GM23338 (cell line): ENCODE measurements at regions not wholly inside any gene's neighbourhood (a gene's known extent, or its start where the extent isn't known, plus 50 kb on each side); places are given as distances from the start of the nearest gene placed in this dataset.
"Not testable (repeated sequence)": the region's sequence is repeated elsewhere in the genome, so short reads cannot be mapped to it uniquely, and the experiment has no call there.

Source experiments
- ATAC-seq: fragments of 200-7000 bp; cut with Tn5 transposase; 3 replicates; pipeline ENCODE4 v1.9.1; 2020
- DNase-seq: peaks from one replicate; pipeline ENCODE4 v3.0.0-alpha.2; 2015; ENCODE audit warnings: low spot score
- H2AFZ ChIP-seq: fragments of 200-600 bp; sonication (generic); 2 replicates; pipeline ENCODE4 v1.8.0; 2016; ENCODE audit warnings: antibody characterized with exemption, mild to moderate bottlenecking, moderate library complexity
- H3F3A ChIP-seq: fragments of 200-600 bp; sonication (generic); replicated peaks from 2 replicates; pipeline ENCODE4 v1.8.0; 2017; ENCODE audit warnings: antibody characterized with exemption, mixed run types, low read depth
- H3K27ac ChIP-seq: fragments of 200-600 bp; sonication (generic); 2 replicates; pipeline ENCODE4 v1.6.1; 2016; ENCODE audit warnings: low read depth
- H3K27me3 ChIP-seq: fragments of 200-600 bp; sonication (generic); 2 replicates; pipeline ENCODE4 v1.8.0; 2016; ENCODE audit warnings: mild to moderate bottlenecking, mixed run types, moderate library complexity; ENCODE audit not compliant: insufficient read depth
- H3K36me3 ChIP-seq: fragments of 200-600 bp; sonication (generic); 2 replicates; pipeline ENCODE4 v1.8.0; 2016; ENCODE audit warnings: mild to moderate bottlenecking; ENCODE audit not compliant: insufficient read depth
- H3K4me1 ChIP-seq: fragments of 200-600 bp; sonication (generic); 2 replicates; pipeline ENCODE4 v1.8.0; 2016; ENCODE audit warnings: mild to moderate bottlenecking, moderate library complexity; ENCODE audit not compliant: insufficient read depth
- H3K4me2 ChIP-seq: fragments of 200-600 bp; sonication (generic); 2 replicates; pipeline ENCODE4 v1.7.1; 2017; ENCODE audit warnings: mixed run types
- H3K4me3 ChIP-seq: fragments of 200-600 bp; sonication (generic); 2 replicates; pipeline ENCODE4 v1.6.1; 2016; ENCODE audit warnings: mixed run types
- H3K79me2 ChIP-seq: fragments of 200-600 bp; sonication (generic); replicated peaks from 2 replicates; pipeline ENCODE4 v1.8.0; 2017; ENCODE audit warnings: mild to moderate bottlenecking; ENCODE audit not compliant: insufficient read depth
- H3K9me2 ChIP-seq: fragments of 200-600 bp; sonication (generic); 2 replicates; pipeline ENCODE4 v1.8.0; 2017; ENCODE audit not compliant: insufficient read depth
- H4K20me1 ChIP-seq: fragments of 200-600 bp; sonication (generic); replicated peaks from 2 replicates; pipeline ENCODE4 v1.8.0; 2017; ENCODE audit warnings: mild to moderate bottlenecking; ENCODE audit not compliant: insufficient read depth
- H3K27ac Mint-ChIP-seq: 2 replicates; pipeline ENCODE4 v1.8.0; 2020; ENCODE audit warnings: inconsistent platforms, mild to moderate bottlenecking, moderate library complexity, mixed read lengths
- H3K27me3 Mint-ChIP-seq: 3 replicates; pipeline ENCODE4 v1.8.0; 2022; ENCODE audit warnings: low read depth, mild to moderate bottlenecking, moderate library complexity, mixed read lengths, inconsistent platforms; ENCODE audit not compliant: insufficient read depth, poor library complexity
- H3K36me3 Mint-ChIP-seq: 3 replicates; pipeline ENCODE4 v1.8.0; 2021; ENCODE audit warnings: low read depth, mild to moderate bottlenecking, inconsistent platforms, moderate library complexity, mixed read lengths
- H3K4me1 Mint-ChIP-seq: 3 replicates; pipeline ENCODE4 v1.8.0; 2020; ENCODE audit warnings: mild to moderate bottlenecking, inconsistent platforms, mixed read lengths
- H3K4me3 Mint-ChIP-seq: 3 replicates; pipeline ENCODE4 v1.8.0; 2021; ENCODE audit warnings: moderate library complexity, mild to moderate bottlenecking, inconsistent platforms, mixed read lengths
- H3K9me3 Mint-ChIP-seq: 3 replicates; pipeline ENCODE4 v1.8.0; 2020; ENCODE audit warnings: moderate library complexity, mild to moderate bottlenecking, inconsistent platforms, mixed read lengths
- CTCF ChIP-seq, 2 experiments: fragments of 200-600 bp in 1 of 2; sonication (generic) in 1 of 2; conservative IDR thresholded peaks; 2 replicates each; pipeline versions ENCODE4 v1.5.1 to v1.6.1; 2016 to 2017; ENCODE audit warnings: antibody characterized with exemption in 2 of 2, low read depth in 2 of 2, mild to moderate bottlenecking in 2 of 2, moderate library complexity in 1 of 2
- EZH2 ChIP-seq: fragments of 200-600 bp; sonication (generic); IDR thresholded peaks from one replicate; pipeline ENCODE4 v1.8.0; 2017; ENCODE audit warnings: antibody characterized with exemption, mild to moderate bottlenecking, low read depth; ENCODE audit not compliant: unreplicated experiment
- NANOG ChIP-seq: IDR thresholded peaks from 2 replicates; pipeline ENCODE4 v1.6.1; 2016; ENCODE audit warnings: antibody characterized with exemption, borderline replicate concordance
- REST ChIP-seq: IDR thresholded peaks from one replicate; pipeline ENCODE4 v1.6.1; 2018; ENCODE audit warnings: antibody characterized with exemption; ENCODE audit not compliant: unreplicated experiment
- ZNF114 ChIP-seq: fragments of 250-450 bp; sonication (Bioruptor Pico); IDR thresholded peaks from 2 replicates; pipeline ENCODE4 v1.5.0; 2020; ENCODE audit warnings: mild to moderate bottlenecking, moderate library complexity
- TF ChIP-seq, protein P1 (sequence below): fragments of 250-450 bp; sonication (Bioruptor Pico); IDR thresholded peaks from 2 replicates; pipeline ENCODE4 v1.5.0; 2020; ENCODE audit warnings: mild to moderate bottlenecking, moderate library complexity
- TF ChIP-seq, protein P2 (sequence below): IDR thresholded peaks from 2 replicates; pipeline ENCODE4 v1.6.1; 2016; ENCODE audit warnings: antibody characterized with exemption

DNA sequence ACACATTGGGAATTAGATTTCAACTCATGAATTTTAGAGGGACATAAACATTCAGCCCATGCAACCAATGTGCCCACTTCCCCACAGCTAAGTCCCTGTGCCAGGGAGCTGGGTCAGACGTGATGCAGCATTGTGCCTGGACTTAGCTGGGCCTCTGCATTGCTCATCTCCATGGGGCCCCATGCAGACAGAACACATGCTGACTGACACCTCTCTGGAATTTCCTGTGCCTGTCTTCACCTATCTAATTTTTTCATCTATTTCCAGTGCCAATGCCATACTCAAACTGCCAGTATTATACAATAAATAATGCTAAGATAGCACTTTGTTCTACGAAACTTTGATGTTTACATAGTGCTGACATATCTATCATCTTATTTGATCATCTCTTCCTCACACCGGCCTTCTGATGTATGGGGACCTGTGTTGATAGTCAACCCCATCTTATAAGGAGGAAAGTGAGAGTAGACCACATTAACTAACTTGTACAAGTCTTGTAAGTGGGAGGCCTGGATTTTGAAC lies 92.2 kb downstream of the CDC42EP3 start (continued):
- TF ChIP-seq, protein P1, sequence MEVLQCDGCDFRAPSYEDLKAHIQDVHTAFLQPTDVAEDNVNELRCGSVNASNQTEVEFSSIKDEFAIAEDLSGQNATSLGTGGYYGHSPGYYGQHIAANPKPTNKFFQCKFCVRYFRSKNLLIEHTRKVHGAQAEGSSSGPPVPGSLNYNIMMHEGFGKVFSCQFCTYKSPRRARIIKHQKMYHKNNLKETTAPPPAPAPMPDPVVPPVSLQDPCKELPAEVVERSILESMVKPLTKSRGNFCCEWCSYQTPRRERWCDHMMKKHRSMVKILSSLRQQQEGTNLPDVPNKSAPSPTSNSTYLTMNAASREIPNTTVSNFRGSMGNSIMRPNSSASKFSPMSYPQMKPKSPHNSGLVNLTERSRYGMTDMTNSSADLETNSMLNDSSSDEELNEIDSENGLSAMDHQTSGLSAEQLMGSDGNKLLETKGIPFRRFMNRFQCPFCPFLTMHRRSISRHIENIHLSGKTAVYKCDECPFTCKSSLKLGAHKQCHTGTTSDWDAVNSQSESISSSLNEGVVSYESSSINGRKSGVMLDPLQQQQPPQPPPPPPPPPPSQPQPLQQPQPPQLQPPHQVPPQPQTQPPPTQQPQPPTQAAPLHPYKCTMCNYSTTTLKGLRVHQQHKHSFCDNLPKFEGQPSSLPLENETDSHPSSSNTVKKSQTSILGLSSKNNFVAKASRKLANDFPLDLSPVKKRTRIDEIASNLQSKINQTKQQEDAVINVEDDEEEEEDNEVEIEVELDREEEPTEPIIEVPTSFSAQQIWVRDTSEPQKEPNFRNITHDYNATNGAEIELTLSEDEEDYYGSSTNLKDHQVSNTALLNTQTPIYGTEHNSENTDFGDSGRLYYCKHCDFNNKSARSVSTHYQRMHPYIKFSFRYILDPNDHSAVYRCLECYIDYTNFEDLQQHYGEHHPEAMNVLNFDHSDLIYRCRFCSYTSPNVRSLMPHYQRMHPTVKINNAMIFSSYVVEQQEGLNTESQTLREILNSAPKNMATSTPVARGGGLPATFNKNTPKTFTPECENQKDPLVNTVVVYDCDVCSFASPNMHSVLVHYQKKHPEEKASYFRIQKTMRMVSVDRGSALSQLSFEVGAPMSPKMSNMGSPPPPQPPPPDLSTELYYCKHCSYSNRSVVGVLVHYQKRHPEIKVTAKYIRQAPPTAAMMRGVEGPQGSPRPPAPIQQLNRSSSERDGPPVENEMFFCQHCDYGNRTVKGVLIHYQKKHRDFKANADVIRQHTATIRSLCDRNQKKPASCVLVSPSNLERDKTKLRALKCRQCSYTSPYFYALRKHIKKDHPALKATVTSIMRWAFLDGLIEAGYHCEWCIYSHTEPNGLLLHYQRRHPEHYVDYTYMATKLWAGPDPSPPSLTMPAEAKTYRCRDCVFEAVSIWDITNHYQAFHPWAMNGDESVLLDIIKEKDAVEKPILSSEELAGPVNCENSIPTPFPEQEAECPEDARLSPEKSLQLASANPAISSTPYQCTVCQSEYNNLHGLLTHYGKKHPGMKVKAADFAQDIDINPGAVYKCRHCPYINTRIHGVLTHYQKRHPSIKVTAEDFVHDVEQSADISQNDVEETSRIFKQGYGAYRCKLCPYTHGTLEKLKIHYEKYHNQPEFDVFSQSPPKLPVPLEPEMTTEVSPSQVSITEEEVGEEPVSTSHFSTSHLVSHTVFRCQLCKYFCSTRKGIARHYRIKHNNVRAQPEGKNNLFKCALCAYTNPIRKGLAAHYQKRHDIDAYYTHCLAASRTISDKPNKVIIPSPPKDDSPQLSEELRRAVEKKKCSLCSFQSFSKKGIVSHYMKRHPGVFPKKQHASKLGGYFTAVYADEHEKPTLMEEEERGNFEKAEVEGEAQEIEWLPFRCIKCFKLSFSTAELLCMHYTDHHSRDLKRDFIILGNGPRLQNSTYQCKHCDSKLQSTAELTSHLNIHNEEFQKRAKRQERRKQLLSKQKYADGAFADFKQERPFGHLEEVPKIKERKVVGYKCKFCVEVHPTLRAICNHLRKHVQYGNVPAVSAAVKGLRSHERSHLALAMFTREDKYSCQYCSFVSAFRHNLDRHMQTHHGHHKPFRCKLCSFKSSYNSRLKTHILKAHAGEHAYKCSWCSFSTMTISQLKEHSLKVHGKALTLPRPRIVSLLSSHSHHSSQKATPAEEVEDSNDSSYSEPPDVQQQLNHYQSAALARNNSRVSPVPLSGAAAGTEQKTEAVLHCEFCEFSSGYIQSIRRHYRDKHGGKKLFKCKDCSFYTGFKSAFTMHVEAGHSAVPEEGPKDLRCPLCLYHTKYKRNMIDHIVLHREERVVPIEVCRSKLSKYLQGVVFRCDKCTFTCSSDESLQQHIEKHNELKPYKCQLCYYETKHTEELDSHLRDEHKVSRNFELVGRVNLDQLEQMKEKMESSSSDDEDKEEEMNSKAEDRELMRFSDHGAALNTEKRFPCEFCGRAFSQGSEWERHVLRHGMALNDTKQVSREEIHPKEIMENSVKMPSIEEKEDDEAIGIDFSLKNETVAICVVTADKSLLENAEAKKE (CRISPR knock-in tag), result no peak
- TF ChIP-seq ZNF114 (CRISPR knock-in tag) (no peak), NANOG (no peak), CTCF (conservative IDR thresholded peaks at IDR 0.05; ENCODE audit: low read depth in 2 of 2) (no peak), REST (no peak), EZH2 (no peak)
- TF ChIP-seq, protein P2, sequence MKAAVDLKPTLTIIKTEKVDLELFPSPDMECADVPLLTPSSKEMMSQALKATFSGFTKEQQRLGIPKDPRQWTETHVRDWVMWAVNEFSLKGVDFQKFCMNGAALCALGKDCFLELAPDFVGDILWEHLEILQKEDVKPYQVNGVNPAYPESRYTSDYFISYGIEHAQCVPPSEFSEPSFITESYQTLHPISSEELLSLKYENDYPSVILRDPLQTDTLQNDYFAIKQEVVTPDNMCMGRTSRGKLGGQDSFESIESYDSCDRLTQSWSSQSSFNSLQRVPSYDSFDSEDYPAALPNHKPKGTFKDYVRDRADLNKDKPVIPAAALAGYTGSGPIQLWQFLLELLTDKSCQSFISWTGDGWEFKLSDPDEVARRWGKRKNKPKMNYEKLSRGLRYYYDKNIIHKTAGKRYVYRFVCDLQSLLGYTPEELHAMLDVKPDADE, result no peak

GRCh38 chr2:37579949-37580348 lies 91.5 kb downstream of the CDC42EP3 start:
- H3K4me3 Mint-ChIP-seq, result not testable (repeated sequence)

More at GRCh38 chr2:37579949-37580348, 91.5 kb downstream of the CDC42EP3 start:
- not testable (repeated sequence) for H3K27me3 ChIP-seq, H3K9me3 Mint-ChIP-seq, H4K20me1 ChIP-seq, H3K27ac Mint-ChIP-seq, H2AFZ ChIP-seq, H3K4me2 ChIP-seq, H3K36me3 ChIP-seq, H3K79me2 ChIP-seq, DNase-seq, H3K4me3 ChIP-seq, H3K27me3 Mint-ChIP-seq, H3K36me3 Mint-ChIP-seq, ATAC-seq, H3K4me1 Mint-ChIP-seq, H3F3A ChIP-seq, H3K27ac ChIP-seq, H3K9me2 ChIP-seq, H3K4me1 ChIP-seq
